ENCODE measurements at regions not wholly inside any gene's neighbourhood (a gene's known extent, or its start where the extent isn't known, plus 50 kb on each side); places are given as distances from the start of the nearest gene placed in this dataset.

DNA sequence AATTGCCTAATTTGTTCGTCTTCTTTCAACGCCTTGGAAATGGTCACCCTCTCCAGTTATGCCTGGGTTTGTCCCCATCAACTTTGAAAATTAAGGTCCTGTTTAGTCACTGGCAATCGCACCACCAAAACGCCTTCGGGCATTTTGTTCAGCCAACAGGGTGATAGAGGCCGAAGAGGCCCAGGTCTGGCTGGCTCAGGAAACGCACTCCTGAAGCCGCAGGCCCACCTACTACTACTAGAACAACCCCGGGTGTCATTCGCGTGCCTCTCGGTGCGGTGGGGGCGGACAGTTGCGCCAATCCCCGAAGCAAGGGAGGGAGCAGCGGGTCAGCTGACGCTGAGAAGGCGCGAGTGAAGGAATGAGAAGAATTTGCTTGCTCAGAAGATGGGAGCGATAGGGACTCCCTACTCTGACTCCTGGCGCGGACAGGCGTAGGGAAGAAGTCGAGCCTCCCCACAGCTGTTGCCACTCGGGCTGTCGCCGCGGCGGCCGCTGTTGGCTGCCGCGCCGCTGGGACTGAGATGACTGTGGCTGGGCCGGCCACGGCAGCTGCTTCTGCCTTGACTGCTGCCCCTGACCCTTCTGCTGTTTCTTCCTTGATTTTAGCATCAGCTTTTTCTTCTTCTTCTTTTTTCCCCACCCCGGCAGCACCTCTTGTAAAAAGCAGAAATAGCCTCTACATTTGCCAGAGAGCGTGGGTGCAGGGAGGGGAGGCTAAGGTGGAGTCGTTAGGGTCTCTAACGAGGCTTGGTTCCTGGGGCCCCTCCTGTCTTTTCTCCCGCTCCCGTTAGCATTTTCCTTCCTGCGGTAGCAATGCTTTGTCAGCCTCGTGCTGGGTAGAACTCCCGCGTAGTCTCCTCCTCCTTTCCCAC, 387.6 kb downstream of the FIGN start:
- Histone ChIP-seq H3K4me3 (ENCODE audit: low read depth, low read length) (peak overlapping the region; percentile 16), H3K36me3 (ENCODE audit: control insufficient read depth, insufficient read depth, low read length) (no peaks in the 10 kb centered on the region), H3K27me3 (ENCODE audit: control insufficient read depth, insufficient read depth, low read length) (no peaks in the 10 kb centered on the region)
- TF ChIP-seq, protein P1, sequence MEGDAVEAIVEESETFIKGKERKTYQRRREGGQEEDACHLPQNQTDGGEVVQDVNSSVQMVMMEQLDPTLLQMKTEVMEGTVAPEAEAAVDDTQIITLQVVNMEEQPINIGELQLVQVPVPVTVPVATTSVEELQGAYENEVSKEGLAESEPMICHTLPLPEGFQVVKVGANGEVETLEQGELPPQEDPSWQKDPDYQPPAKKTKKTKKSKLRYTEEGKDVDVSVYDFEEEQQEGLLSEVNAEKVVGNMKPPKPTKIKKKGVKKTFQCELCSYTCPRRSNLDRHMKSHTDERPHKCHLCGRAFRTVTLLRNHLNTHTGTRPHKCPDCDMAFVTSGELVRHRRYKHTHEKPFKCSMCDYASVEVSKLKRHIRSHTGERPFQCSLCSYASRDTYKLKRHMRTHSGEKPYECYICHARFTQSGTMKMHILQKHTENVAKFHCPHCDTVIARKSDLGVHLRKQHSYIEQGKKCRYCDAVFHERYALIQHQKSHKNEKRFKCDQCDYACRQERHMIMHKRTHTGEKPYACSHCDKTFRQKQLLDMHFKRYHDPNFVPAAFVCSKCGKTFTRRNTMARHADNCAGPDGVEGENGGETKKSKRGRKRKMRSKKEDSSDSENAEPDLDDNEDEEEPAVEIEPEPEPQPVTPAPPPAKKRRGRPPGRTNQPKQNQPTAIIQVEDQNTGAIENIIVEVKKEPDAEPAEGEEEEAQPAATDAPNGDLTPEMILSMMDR (IDR thresholded peaks at IDR 0.05; ENCODE audit: insufficient read depth, low read length, poor library complexity, severe bottlenecking), result no peak
- DNase-seq (ENCODE audit: low read depth), result peak; percentile 74

DNA sequence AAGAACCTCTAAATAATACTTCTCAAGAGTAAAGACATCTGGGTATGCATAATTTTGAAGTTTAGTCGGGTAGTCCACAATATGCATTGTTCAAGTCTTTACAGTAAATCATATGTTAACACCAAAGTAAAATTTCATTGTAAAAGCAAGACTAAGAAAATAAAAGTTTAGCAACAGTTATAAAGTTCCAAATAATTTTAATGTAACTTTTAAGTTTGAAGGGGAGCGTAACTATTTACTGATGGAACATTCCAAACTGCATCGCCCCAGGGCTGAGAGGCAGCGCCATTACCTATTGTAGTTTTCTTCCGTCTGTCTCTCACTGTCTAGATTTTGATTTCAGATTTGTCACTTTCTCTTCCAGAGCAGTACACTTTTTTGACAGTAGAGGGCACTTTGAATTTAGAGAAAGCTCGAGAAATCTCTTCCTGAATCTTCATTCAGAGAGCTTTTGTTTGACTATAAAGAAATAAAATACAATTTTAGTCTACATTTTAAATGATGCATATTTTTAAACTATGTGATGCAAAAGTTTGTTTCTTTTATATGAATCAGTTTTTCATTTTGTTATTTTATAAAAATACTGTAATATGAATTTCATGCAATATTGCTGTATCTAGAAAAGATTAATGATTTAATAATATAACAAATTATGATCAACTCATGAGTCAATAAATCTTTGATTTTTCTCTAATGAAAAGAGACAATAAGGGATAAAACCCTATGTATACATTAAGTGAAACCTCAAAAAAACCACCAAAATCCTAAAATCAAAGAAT, 389.8 kb downstream of the FIGN start:
- Histone ChIP-seq H3K36me3 (ENCODE audit: control insufficient read depth, insufficient read depth, low read length) (no peaks in the 10 kb centered on the region), H3K27me3 (ENCODE audit: control insufficient read depth, insufficient read depth, low read length) (no peaks in the 10 kb centered on the region), H3K4me3 (ENCODE audit: low read depth, low read length) (no peak overlapping the region)
- no peak for DNase-seq (ENCODE audit: low read depth)
- TF ChIP-seq, protein P1 (IDR thresholded peaks at IDR 0.05; ENCODE audit: insufficient read depth, low read length, poor library complexity, severe bottlenecking), result peak; percentile 60

DNA sequence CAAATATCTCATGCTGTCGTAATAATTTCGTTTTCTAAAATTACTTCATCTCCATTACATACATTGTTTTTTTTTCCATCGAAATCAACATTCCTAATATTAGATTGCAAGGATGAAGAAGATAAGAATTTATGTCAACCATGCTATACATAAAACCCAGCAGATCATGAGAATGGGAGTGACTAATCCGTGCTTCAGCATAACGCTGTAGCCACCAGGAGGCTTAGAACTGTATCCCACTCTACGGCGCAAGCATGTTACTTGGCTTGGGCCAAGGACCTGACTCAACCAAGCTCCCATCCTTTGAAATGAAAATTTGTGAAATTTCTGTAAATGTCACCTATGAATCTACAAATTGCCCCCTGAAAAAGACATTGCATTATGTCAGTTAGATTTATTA, 392.5 kb downstream of the FIGN start:
- H3K4me3 ChIP-seq (ENCODE audit: low read depth, low read length), result no peak overlapping the region
- H3K36me3 ChIP-seq (ENCODE audit: control insufficient read depth, insufficient read depth, low read length), result no peaks in the 10 kb centered on the region
- DNase-seq (ENCODE audit: low read depth), result no peak
- TF ChIP-seq, protein P1 (IDR thresholded peaks at IDR 0.05; ENCODE audit: insufficient read depth, low read length, poor library complexity, severe bottlenecking), result no peak
- H3K27me3 ChIP-seq (ENCODE audit: control insufficient read depth, insufficient read depth, low read length), result no peaks in the 10 kb centered on the region

DNA sequence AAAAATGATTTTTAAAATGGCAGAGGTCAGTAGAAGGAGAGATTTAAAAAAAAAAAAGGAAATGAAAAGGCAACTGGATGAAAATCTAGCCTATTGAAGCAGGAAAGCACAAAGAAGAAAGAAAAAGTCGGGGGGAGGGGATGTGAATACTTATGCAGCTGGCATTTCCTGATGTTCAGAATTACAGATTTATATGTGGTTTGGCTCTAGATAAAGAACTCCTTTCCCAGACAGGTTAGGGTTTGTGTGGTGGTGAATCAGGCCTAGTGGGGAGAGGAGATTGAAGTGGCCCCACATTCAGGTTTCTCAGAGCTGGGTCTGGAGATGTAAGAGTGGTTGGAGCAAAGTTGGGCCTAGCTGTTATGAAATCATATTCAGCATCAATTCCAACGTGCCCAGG, 394.4 kb downstream of the FIGN start:
- Histone ChIP-seq H3K27me3 (ENCODE audit: control insufficient read depth, insufficient read depth, low read length) (no peaks in the 10 kb centered on the region), H3K4me3 (ENCODE audit: low read depth, low read length) (no peak overlapping the region), H3K36me3 (ENCODE audit: control insufficient read depth, insufficient read depth, low read length) (no peaks in the 10 kb centered on the region)
- TF ChIP-seq, protein P1 (IDR thresholded peaks at IDR 0.05; ENCODE audit: insufficient read depth, low read length, poor library complexity, severe bottlenecking), result no peak
- peak; percentile 16 for DNase-seq (ENCODE audit: low read depth)

DNA sequence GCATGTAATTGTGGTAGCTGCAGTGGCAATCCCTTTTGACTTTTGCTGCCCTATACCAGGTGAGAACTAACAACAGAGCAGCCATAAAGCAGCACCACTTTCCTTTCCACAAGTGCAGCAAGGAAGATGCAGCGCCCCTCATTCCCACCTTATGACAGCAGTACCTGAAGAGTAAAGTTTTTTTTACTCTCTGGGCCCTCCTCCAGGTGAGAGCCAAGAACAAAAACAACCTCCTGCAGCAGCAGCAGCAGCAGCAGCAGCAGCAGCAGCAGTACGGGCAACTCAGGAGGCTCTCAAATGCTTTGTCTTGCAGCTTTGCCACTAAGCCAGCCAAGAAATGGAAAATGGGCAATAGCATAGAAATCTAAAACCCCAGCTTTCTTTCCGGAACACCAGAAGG, 397.5 kb downstream of the FIGN start:
- H3K27me3 ChIP-seq (ENCODE audit: control insufficient read depth, insufficient read depth, low read length), result no peaks in the 10 kb centered on the region
- no peak for DNase-seq (ENCODE audit: low read depth)
- TF ChIP-seq, protein P1 (IDR thresholded peaks at IDR 0.05; ENCODE audit: insufficient read depth, low read length, poor library complexity, severe bottlenecking), result no peak
- no peaks in the 10 kb centered on the region for H3K36me3 ChIP-seq (ENCODE audit: control insufficient read depth, insufficient read depth, low read length)
- H3K4me3 ChIP-seq (ENCODE audit: low read depth, low read length), result no peak overlapping the region

All from kidney epithelial cell (primary cell).